OCI-LY3 (cell line): ENCODE measurements at regions not wholly inside any gene's neighbourhood (a gene's known extent, or its start where the extent isn't known, plus 50 kb on each side); places are given as distances from the start of the nearest gene placed in this dataset.

Source experiments
- H2AFZ ChIP-seq: fragments of 200-600, 300-600 bp; shearing (Covaris generic); 2 replicates; pipeline ENCODE4 v1.6.0; 2014; ENCODE audit warnings: antibody characterized with exemption, low read depth, low read length
- H3K27ac ChIP-seq: fragments of 200-600, 300-600 bp; sonication (generic); 2 replicates; pipeline ENCODE4 v1.5.1; 2014; ENCODE audit warnings: mild to moderate bottlenecking, low read length, moderate library complexity, mixed read lengths
- H3K27me3 ChIP-seq: fragments of 200-600, 300-600 bp; sonication (generic); 2 replicates; pipeline ENCODE4 v1.6.1; 2014; ENCODE audit warnings: low read depth, low read length, mixed read lengths
- H3K36me3 ChIP-seq: fragments of 200-600, 300-600 bp; sonication (generic); replicated peaks from 2 replicates; pipeline ENCODE3; 2014; ENCODE audit warnings: low read depth, low read length, mixed read lengths
- H3K4me1 ChIP-seq: fragments of 300-600, 200-600 bp; sonication (generic); 2 replicates; pipeline ENCODE4 v1.6.1; 2014; ENCODE audit warnings: low read length, mixed read lengths
- H3K4me2 ChIP-seq: fragments of 200-600, 300-600 bp; sonication (generic); 2 replicates; pipeline ENCODE4 v1.6.1; 2014; ENCODE audit warnings: low read length, mixed read lengths
- H3K4me3 ChIP-seq: fragments of 300-600, 200-600 bp; sonication (generic); 2 replicates; pipeline ENCODE4 v1.5.1; 2014; ENCODE audit warnings: antibody characterized with exemption, mild to moderate bottlenecking, low read length, moderate library complexity
- H3K79me2 ChIP-seq: fragments of 300-600, 200-600 bp; shearing (Covaris generic); 2 replicates; pipeline ENCODE4 v1.6.1; 2014; ENCODE audit warnings: mild to moderate bottlenecking, low read length, mixed read lengths
- H3K9ac ChIP-seq: fragments of 300-600, 200-600 bp; shearing (Covaris generic); 2 replicates; pipeline ENCODE4 v1.6.0; 2014; ENCODE audit warnings: mild to moderate bottlenecking, low read length, moderate library complexity
- H3K9me3 ChIP-seq: fragments of 200-600, 300-600 bp; shearing (Covaris generic); 2 replicates; pipeline ENCODE4 v1.6.1; 2014; ENCODE audit warnings: low read length, mixed read lengths; ENCODE audit not compliant: insufficient read depth
- H4K20me1 ChIP-seq: fragments of 200-600, 300-600 bp; sonication (generic); 2 replicates; pipeline ENCODE4 v1.6.1; 2016; ENCODE audit warnings: low read length, mixed read lengths; ENCODE audit not compliant: insufficient read depth
- CTCF ChIP-seq: fragments of 200-600, 300-600 bp; sonication (generic); IDR thresholded peaks from 2 replicates; pipeline ENCODE4 v1.5.1; 2014; ENCODE audit warnings: antibody characterized with exemption, low read length, low read depth
- EZH2phosphoT487 ChIP-seq: fragments of 200-600 bp; shearing (Covaris generic); IDR thresholded peaks from 2 replicates; pipeline ENCODE4 v1.6.1; 2018; ENCODE audit warnings: antibody characterized with exemption, mixed run types, low read depth

GRCh38 chr19:28619816-28620429 is 593.0 kb downstream of the UQCRFS1 start:
- no peak overlapping the region for H2AFZ ChIP-seq
- peaks cover 13% of the 10 kb centered on the region for H3K4me1 ChIP-seq
- H3K27me3 ChIP-seq, result no peaks in the 10 kb centered on the region
- H3K79me2 ChIP-seq, result no peaks in the 10 kb centered on the region
- no peak overlapping the region for H3K9ac ChIP-seq
- no peaks in the 10 kb centered on the region for H4K20me1 ChIP-seq
- no peak overlapping the region for H3K4me3 ChIP-seq
- H3K36me3 ChIP-seq, result peaks cover 45% of the 10 kb centered on the region
- TF ChIP-seq EZH2phosphoT487, result no peak
- no peak for TF ChIP-seq CTCF
- no peak overlapping the region for H3K4me2 ChIP-seq
- H3K27ac ChIP-seq, result no peak overlapping the region
- H3K9me3 ChIP-seq, result 0 out of 2 replicates have a peak, but pooled peaks cover under 1% of the 10 kb centered on the region

GRCh38 chr19:28618504-28618903 is 594.4 kb downstream of the UQCRFS1 start:
- no peak for TF ChIP-seq CTCF
- no peak for TF ChIP-seq EZH2phosphoT487
- Histone ChIP-seq H4K20me1 (no peaks in the 10 kb centered on the region), H3K27me3 (no peaks in the 10 kb centered on the region), H3K36me3 (peaks cover 59% of the 10 kb centered on the region), H3K4me3 (no peak overlapping the region), H3K79me2 (no peaks in the 10 kb centered on the region), H3K9ac (no peak overlapping the region), H3K27ac (no peak overlapping the region), H3K4me2 (no peak overlapping the region), H3K4me1 (peaks cover 13% of the 10 kb centered on the region), H2AFZ (no peak overlapping the region), H3K9me3 (peaks cover 13% of the 10 kb centered on the region; the same call in 1 of the 2 replicates)

GRCh38 chr19:28615966-28616365 is 597.0 kb downstream of the UQCRFS1 start:
- no peak overlapping the region for H2AFZ ChIP-seq
- peaks cover 71% of the 10 kb centered on the region for H3K36me3 ChIP-seq
- no peak overlapping the region for H3K4me2 ChIP-seq
- H3K9me3 ChIP-seq, result peaks cover 14% of the 10 kb centered on the region; the same call in 1 of the 2 replicates
- no peaks in the 10 kb centered on the region for H4K20me1 ChIP-seq
- H3K27ac ChIP-seq, result peak overlapping the region; percentile 32
- no peak overlapping the region for H3K4me3 ChIP-seq
- H3K79me2 ChIP-seq, result peaks cover under 1% of the 10 kb centered on the region
- no peaks in the 10 kb centered on the region for H3K27me3 ChIP-seq
- H3K4me1 ChIP-seq, result peaks cover 13% of the 10 kb centered on the region
- H3K9ac ChIP-seq, result no peak overlapping the region
- no peak for TF ChIP-seq CTCF
- TF ChIP-seq EZH2phosphoT487, result no peak

GRCh38 chr19:28615546-28615916 is 597.4 kb downstream of the UQCRFS1 start:
- Histone ChIP-seq H3K4me1 (peaks cover 13% of the 10 kb centered on the region), H3K79me2 (peaks cover 4% of the 10 kb centered on the region), H3K9me3 (peaks cover 14% of the 10 kb centered on the region; the same call in 1 of the 2 replicates), H3K27me3 (no peaks in the 10 kb centered on the region), H3K9ac (no peak overlapping the region), H4K20me1 (no peaks in the 10 kb centered on the region), H2AFZ (no peak overlapping the region), H3K27ac (peak overlapping the region; percentile 32; the same call in 1 of the 2 replicates), H3K4me3 (no peak overlapping the region), H3K36me3 (peaks cover 74% of the 10 kb centered on the region), H3K4me2 (no peak overlapping the region)
- TF ChIP-seq CTCF (no peak), EZH2phosphoT487 (no peak)
